NCI-H1417 (cell line): ENCODE measurements at regions not wholly inside any gene's neighbourhood (a gene's known extent, or its start where the extent isn't known, plus 50 kb on each side); places are given as distances from the start of the nearest gene placed in this dataset.
A peak's percentile ranks its signal among the peaks of the same experiment; 100 is the strongest.

Experiments
- DNase-seq, 3 experiments: peaks; one replicate each; lab custom pipeline; 2025; lab: John Stamatoyannopoulos, UW

DNA sequence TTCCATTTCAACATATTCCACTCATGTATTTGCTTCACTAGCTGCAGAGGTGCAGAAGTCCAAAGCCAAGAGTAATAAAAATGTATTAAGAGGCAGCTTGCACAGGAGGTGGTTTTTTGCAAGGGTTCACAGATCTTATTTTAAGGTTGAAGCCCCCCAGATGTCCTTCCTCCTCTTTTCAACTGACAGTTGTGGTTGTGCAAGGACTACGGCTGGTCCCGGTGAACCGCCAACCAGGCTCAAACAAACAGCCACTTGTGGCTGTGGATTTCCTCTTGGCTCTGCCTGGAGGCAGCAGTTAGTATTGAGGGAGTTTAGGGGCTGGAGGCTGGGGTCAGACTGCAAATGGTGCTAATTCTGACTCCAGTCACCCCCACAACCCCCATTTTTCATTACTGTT lies 240.7 kb upstream of the TBC1D5 start:
- no peak for DNase-seq

DNA sequence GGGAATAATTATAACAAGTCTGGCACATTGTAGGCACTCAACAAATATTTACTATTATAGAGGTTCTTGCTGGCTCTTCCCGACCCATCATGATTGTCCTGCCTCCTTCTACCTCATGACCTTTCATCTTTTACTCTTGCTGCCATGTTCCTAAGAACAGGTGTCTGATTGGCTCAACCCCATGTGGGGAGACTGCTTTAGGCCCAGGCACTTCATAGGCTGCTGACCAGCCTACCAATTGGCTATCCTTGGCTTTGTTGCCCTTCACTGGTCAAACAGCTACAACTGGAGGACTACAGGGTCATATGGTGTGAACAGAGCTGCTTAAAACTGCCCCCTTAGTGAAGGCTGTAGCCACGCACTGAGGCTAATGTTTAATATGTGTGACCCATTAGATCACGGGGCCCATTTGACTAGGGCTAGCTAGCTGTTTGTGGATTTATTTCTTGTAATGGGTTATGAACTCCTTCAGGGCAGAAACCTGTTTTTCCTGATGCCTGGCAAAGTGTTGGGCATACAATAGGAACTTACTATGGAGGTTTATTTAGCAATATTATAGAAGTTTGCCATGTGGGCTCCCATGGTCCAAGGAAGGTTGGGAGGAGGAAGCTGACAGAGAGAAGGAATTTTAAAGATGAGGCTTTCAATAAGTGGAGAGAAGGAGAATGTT lies 239.9 kb upstream of the TBC1D5 start:
- no peak for DNase-seq

DNA sequence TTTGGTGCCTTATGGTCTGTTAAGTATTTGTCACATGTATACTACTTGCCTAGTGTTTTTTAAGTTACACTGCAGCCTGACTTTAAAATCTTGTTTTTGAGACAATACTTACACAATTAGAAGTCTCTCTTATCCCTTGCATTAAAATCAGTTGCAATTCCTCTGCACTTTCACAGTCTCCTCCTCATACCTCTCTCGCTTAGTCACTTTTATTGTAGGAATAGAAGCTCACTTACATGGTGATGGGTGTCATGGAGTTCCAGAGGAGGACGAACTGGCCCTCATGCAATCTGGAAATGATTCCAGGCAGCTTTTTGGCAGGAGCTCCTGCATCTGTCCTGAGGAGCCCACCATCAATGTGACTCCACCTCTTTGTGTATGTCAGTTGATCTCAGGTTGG lies 238.4 kb upstream of the TBC1D5 start:
- no peak for DNase-seq

DNA sequence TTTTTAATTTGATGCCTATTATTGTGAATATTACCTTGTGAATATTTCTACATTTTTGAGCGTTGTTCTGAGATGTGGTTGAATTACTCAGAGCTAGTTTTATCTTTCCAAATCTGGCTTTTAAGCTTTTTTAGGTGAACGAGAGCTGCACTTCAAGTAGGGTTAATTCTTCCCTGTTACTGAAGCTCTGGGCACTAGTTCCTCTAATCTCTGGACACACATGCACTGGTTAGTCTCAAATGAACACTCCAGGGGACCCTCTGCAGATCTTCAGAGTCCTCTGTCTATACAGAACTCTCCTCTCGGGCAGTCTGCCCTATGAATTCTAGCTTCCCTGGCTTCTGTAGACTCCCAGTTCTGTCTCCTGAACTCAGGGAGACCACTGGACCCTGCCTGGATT lies 237.5 kb upstream of the TBC1D5 start:
- DNase-seq, result no peak

GRCh38 chr3:17979252-17979651 lies 236.8 kb upstream of the TBC1D5 start:
- no peak for DNase-seq

GRCh38 chr3:17974206-17974841 lies 231.9 kb upstream of the TBC1D5 start:
- DNase-seq, result peak in 1 of 3 experiments; percentile 28

- peak in 2 of 3 experiments; percentile 10 to 78 for DNase-seq
Measured at GRCh38 chr3:17972959-17973906, 230.8 kb upstream of the TBC1D5 start.

DNA sequence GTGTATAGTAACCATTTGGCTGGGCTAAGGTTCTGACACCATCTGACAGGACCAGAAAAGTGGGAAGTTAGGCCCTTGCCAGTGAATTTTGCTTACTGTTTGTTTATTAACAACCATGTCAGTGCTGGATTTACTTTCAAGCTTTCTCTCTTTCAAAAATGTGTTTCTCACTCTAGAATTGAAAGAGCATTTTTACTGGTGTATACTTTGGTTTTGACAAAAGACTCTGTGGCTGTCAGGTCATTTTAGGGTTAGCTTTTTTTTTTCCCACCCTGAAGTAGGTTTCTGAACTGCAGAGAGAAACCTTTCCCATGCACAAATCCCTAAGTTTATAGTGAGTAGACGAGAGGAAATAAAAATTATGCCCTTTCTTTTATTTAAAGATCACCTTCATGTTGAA lies 230.0 kb upstream of the TBC1D5 start:
- peak in 1 of 3 experiments; percentile 6 for DNase-seq

- no peak for DNase-seq
Measured at GRCh38 chr3:17972030-17972429, 229.6 kb upstream of the TBC1D5 start.

DNA sequence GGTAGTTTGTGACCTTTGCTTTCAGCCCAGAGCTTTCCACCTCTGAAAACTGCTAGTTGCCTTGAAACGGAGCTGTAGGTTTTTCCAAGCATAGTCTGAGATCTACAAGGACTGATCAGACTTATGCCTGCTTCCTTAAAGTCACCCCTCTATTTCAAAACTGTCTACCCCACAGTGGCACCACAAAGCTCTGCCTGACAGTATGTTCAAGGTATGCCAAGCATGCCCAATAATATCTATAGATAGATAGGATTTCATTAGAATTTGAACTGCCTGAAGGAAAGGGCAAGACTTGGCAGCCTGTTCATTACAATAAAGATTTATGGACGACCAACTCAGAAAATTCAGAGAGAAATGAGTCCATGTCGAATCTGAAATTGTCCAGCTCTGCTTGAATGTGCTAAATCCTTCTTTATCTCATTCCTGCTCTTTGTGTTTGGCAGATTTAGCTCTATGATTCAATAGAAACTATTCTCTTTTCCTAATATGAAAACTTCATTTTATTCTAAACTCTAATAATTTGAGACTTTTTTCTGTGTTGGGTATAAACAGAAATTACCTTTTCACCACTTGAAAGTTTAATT lies 227.6 kb upstream of the TBC1D5 start:
- no peak for DNase-seq

GRCh38 chr3:17969244-17969643 lies 226.8 kb upstream of the TBC1D5 start:
- DNase-seq, result no peak

DNA sequence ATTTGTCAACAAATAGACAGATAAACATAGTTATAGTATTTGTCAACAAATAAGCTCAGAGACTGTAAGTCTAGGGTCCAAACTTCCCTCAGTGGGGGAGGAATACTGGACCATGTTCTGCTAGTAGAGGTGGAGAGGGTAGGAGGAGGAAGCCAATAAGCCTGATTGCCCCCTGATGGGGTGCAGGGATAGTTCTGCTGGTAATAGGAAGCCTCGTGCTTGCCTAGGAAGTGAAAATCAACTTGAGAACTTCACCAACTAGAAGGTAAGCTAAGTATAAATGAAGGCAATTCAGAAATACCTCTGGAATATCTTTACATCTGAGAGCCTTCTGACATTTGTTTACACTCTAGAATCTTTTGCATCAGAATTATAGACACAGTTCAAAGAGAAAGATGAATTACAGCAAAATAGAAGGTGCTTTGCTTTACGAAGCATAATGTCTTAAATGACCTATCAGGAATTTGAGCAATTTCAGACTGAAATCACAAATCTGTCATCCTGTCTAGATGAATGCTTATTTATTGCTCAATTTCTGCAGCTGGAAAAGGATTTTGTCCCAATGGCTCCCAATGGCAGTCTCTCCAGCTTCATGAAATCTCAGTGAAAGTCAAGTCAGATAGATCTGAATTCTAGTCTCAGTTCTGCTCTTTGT lies 225.6 kb upstream of the TBC1D5 start:
- no peak for DNase-seq

DNA sequence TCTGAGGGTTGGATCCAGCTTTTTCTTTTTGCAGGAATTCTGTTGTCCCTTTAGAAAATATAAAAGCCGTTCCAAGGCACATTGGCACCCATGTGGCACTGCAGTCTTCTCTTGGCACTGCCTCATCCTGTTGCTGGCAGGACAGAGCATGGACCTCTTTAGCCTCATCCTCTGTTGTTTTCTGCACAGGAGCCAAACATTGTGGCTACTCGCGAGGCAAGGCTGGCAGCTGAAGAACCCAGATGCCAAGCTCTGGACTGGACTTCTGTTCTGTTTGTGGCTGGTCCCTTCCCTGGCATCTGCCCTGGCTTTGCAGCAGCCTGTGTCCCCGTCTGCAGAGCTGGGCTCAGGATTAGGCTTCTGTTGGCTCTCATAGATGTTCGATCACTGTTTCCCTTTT lies 224.7 kb upstream of the TBC1D5 start:
- no peak for DNase-seq

DNA sequence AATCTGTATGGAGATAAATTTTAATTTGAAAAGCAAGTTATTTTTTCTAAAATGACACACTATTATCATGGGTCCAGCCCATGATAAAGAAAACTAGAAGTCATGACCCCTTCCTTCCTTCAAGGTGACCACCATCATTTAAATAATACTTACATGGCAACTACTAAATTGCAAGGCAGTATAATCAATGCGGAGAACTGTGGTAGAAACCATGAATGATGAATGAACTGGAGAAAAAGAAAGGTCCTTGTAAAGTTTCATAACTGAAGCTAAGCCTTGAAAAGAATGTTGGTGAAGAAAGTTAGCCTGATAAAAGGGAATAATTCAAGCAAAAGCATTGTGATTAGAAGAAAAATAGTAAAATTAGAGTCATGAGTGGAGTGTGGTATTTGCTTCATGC lies 222.9 kb upstream of the TBC1D5 start:
- no peak for DNase-seq

GRCh38 chr3:17964108-17964507 lies 221.7 kb upstream of the TBC1D5 start:
- DNase-seq, result no peak

DNA sequence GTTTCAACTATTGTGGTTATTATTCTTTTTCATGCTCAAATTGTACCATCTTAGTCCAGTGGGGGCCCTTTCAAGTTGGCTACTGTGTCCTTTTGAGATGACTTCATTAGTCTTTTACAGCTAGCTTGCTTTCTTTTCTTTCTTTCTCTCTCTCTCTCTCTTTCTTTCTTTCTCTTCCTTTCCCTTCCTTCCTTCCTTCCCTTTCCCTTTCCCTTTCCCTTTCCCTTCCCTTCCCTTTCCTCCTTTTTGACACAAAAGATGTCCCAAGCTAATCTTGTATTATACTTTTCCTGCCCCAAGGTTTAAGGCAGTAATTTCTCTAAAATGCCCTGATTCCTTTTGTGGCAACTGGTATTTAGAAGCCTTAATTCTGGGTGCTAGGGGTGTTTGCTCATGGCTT lies 213.0 kb upstream of the TBC1D5 start:
- no peak for DNase-seq

GRCh38 chr3:17954801-17955200 lies 212.4 kb upstream of the TBC1D5 start:
- no peak for DNase-seq

DNA sequence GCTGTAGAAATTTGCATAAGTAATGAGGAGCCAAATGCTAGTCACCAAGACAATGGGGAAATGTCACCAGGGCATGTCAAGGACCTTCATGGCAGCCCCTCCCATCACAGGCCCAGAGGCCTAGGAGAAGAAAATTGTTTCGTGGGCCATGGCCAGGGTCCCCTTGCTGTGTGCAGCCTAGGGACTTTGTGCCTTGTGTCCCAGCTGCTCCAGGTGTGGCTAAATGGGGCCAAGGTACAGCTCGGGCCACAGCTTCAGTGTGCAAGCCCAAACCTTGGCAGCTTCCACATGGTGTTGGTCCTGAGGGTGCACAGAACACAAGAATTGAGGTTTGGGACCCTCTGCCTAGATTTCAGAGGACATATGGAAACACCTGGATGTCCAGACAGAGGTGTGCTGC lies 208.8 kb upstream of the TBC1D5 start:
- DNase-seq, result no peak

- no peak for DNase-seq
Measured at GRCh38 chr3:17949101-17949500, 206.7 kb upstream of the TBC1D5 start.

- DNase-seq, result no peak
Measured at GRCh38 chr3:17947833-17948232, 205.4 kb upstream of the TBC1D5 start.

DNA sequence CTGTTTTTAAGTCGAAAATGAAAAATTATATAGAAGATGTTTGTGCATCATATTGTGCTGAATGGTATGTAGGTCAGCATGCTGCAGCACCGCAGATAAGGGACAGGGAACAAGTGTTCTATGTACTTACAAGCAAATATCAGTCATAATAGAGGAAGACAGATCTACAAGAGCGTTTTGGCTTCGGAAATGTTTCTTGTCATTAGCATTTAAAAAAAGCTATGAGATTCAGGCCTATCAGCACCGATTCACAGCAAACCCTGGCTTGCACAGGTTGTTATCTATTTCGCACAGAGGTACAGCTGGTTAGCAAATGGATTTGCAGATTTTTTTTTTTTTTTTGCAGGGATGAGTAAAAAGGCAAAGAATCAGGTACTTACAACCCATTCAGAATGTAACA lies 204.2 kb upstream of the TBC1D5 start:
- DNase-seq, result no peak
